Smooth muscle cell (in vitro differentiated cells): ENCODE measurements at regions not wholly inside any gene's neighbourhood (a gene's known extent, or its start where the extent isn't known, plus 50 kb on each side); places are given as distances from the start of the nearest gene placed in this dataset.

Experiments
- DNase-seq: peaks from one replicate; lab custom pipeline; 2025; ENCODE audit not compliant: unreplicated experiment; lab: John Stamatoyannopoulos, UW
- H2AFZ ChIP-seq: fragments of 200-600 bp; sonication (generic); 2 replicates; pipeline ENCODE4 v1.6.0; 2016; ENCODE audit warnings: antibody characterized with exemption, low read depth, mild to moderate bottlenecking
- H3F3A ChIP-seq: fragments of 200-600 bp; sonication (generic); 2 replicates; pipeline ENCODE4 v1.6.0; 2017; ENCODE audit warnings: antibody characterized with exemption, low read depth
- H3K27ac ChIP-seq: fragments of 200-600 bp; sonication (generic); 2 replicates; pipeline ENCODE4 v1.5.1; 2016; ENCODE audit warnings: low read depth, mild to moderate bottlenecking
- H3K27me3 ChIP-seq: fragments of 200-600 bp; sonication (generic); 2 replicates; pipeline ENCODE4 v1.6.1; 2016; ENCODE audit warnings: low read depth, mild to moderate bottlenecking
- H3K36me3 ChIP-seq: fragments of 200-600 bp; sonication (generic); 2 replicates; pipeline ENCODE4 v1.5.1; 2016; ENCODE audit warnings: low read depth
- H3K4me1 ChIP-seq: fragments of 200-600 bp; sonication (generic); 2 replicates; pipeline ENCODE4 v1.5.1; 2016; ENCODE audit warnings: low read depth
- H3K4me2 ChIP-seq: fragments of 200-600 bp; sonication (generic); 2 replicates; pipeline ENCODE4 v1.6.0; 2016; ENCODE audit warnings: mild to moderate bottlenecking
- H3K4me3 ChIP-seq: fragments of 200-600 bp; sonication (generic); 2 replicates; pipeline ENCODE4 v1.5.1; 2016; ENCODE audit warnings: mild to moderate bottlenecking
- H3K79me2 ChIP-seq: fragments of 200-600 bp; sonication (generic); 2 replicates; pipeline ENCODE4 v1.6.0; 2016; ENCODE audit warnings: low read depth, mild to moderate bottlenecking
- H3K9ac ChIP-seq: fragments of 200-600 bp; sonication (generic); 2 replicates; pipeline ENCODE4 v1.6.0; 2016; ENCODE audit warnings: low read depth
- H3K9me3 ChIP-seq: fragments of 200-600 bp; sonication (generic); replicated peaks from 2 replicates; pipeline ENCODE4 v1.5.1; 2016; ENCODE audit warnings: low read depth
- H4K20me1 ChIP-seq: fragments of 200-600 bp; sonication (generic); 2 replicates; pipeline ENCODE4 v1.6.0; 2016; ENCODE audit warnings: low read depth
- CTCF ChIP-seq: fragments of 200-600 bp; sonication (generic); IDR thresholded peaks from 2 replicates; pipeline ENCODE4 v1.5.1; 2017; ENCODE audit warnings: borderline replicate concordance, mild to moderate bottlenecking, antibody characterized with exemption; ENCODE audit not compliant: insufficient read depth, poor library complexity, severe bottlenecking
- WGBS: methylation state at CpG from one replicate; pipeline ENCODE4 v1.1.7; 2016; ENCODE audit warnings: low lambda C conversion rate; 5-methylcytosine and 5-hydroxymethylcytosine counted together

DNA sequence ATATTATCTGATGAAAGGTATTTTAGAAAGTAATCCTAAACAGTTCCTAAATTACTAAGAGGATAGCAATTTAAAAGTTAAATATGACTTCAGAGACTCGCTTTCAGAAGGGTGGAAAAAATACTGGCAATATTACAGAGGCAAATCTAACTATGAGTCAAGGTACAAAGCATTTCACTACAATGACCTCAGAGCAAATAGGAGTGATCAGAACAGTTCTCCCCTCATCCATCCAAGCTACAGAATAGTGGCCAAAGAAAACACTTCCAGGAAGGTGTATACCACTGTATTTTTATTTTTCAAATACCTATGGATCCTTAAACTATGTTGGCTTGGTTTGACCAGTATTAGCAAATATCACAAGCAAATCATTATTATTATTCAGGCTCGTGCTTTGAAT is 112.8 kb upstream of the ODAD2 start:
- Histone ChIP-seq H4K20me1 (no peaks in the 10 kb centered on the region), H3K79me2 (no peaks in the 10 kb centered on the region), H3K36me3 (no peaks in the 10 kb centered on the region), H2AFZ (no peak overlapping the region), H3K27ac (no peak overlapping the region), H3K4me2 (no peak overlapping the region), H3K4me1 (no peaks in the 10 kb centered on the region), H3K9ac (no peak overlapping the region), H3F3A (no peaks in the 10 kb centered on the region), H3K27me3 (no peaks in the 10 kb centered on the region), H3K9me3 (no peaks in the 10 kb centered on the region), H3K4me3 (no peak overlapping the region)
- TF ChIP-seq CTCF, result no peak
- WGBS, result 84% methylated on average over 2 of the region's 2 CpGs
- DNase-seq, result no peak

- no peaks in the 10 kb centered on the region for H3F3A ChIP-seq
- H2AFZ ChIP-seq, result no peak overlapping the region
- H4K20me1 ChIP-seq, result no peaks in the 10 kb centered on the region
- H3K27ac ChIP-seq, result no peak overlapping the region
- no peak overlapping the region for H3K4me2 ChIP-seq
- no peak for DNase-seq
- WGBS, result 80% methylated on average over 8 of the region's 8 CpGs
- no peaks in the 10 kb centered on the region for H3K4me1 ChIP-seq
- no peaks in the 10 kb centered on the region for H3K36me3 ChIP-seq
- TF ChIP-seq CTCF, result no peak
- no peaks in the 10 kb centered on the region for H3K9me3 ChIP-seq
- H3K9ac ChIP-seq, result no peak overlapping the region
- no peaks in the 10 kb centered on the region for H3K79me2 ChIP-seq
- H3K4me3 ChIP-seq, result no peak overlapping the region
- no peaks in the 10 kb centered on the region for H3K27me3 ChIP-seq
These were observed 106.7 kb upstream of the ODAD2 start for GRCh38 chr10:28105561-28105960.

- H3K27ac ChIP-seq, result no peak overlapping the region
- WGBS, result 85% methylated on average over 3 of the region's 3 CpGs
- TF ChIP-seq CTCF, result no peak
- no peak overlapping the region for H3K4me2 ChIP-seq
- no peaks in the 10 kb centered on the region for H4K20me1 ChIP-seq
- no peak overlapping the region for H3K4me3 ChIP-seq
- DNase-seq, result no peak
- H3K9ac ChIP-seq, result no peak overlapping the region
- H3K36me3 ChIP-seq, result no peaks in the 10 kb centered on the region
- H3K27me3 ChIP-seq, result no peaks in the 10 kb centered on the region
- no peaks in the 10 kb centered on the region for H3K9me3 ChIP-seq
- no peaks in the 10 kb centered on the region for H3F3A ChIP-seq
- no peaks in the 10 kb centered on the region for H3K79me2 ChIP-seq
- H3K4me1 ChIP-seq, result no peaks in the 10 kb centered on the region
- H2AFZ ChIP-seq, result no peak overlapping the region
These were observed 98.8 kb upstream of the ODAD2 start for GRCh38 chr10:28097633-28098032.

- WGBS, result 68% methylated on average over 5 of the region's 5 CpGs
- no peak for DNase-seq
- no peak overlapping the region for H3K27ac ChIP-seq
- no peaks in the 10 kb centered on the region for H3K27me3 ChIP-seq
- no peaks in the 10 kb centered on the region for H3K79me2 ChIP-seq
- no peak overlapping the region for H3K9ac ChIP-seq
- H2AFZ ChIP-seq, result no peak overlapping the region
- TF ChIP-seq CTCF, result no peak
- H3K4me2 ChIP-seq, result no peak overlapping the region
- no peaks in the 10 kb centered on the region for H3F3A ChIP-seq
- no peak overlapping the region for H3K4me3 ChIP-seq
- no peaks in the 10 kb centered on the region for H3K4me1 ChIP-seq
- H3K9me3 ChIP-seq, result no peaks in the 10 kb centered on the region
- no peaks in the 10 kb centered on the region for H4K20me1 ChIP-seq
- H3K36me3 ChIP-seq, result no peaks in the 10 kb centered on the region
These were observed 97.0 kb upstream of the ODAD2 start for GRCh38 chr10:28095791-28096378.
